ENCODE measurements at regions not wholly inside any gene's neighbourhood (a gene's known extent, or its start where the extent isn't known, plus 50 kb on each side); places are given as distances from the start of the nearest gene placed in this dataset.

- DNase-seq = no peak
These were observed 948.0 kb upstream of the EPHA7 start for GRCh38 chr6:94367316-94367715.

DNA sequence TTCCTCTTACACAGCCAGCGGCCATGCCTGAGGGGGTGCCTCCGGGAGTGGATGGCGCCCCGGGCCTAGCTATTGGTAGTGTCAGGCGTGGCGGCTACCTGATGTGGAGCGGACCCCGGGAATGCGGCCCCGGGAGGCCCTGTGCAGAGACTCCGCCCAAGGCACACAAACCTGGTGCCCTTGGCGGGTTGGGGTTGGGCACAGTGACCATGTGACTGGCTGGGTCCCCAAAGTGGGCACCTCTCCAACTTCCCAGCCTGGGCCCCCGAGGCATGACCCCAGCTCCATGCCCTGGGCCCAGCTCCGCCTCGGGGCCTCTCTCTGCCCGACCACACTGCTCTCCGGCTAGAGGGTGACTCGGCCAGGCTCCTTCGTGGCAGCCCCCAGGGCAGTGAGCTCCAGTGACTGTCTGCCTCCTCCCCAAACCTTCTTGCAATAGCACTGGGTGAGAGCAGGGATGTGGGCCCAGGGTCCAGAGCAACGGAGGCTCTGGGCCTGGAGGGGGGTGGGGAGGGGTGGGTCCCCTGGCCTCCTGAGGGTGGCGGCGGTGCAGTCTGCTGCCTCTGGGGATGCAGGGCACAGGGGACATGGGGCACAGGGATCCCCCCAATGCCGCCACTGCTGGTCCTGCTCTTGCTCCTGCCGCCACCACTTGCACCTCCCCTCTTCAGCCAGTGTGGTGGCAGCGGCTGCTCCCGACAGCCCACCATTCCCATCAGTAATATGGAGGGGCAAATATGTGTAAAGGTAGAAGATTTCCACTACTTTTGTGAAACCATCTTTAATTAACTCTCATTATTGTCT lies 942.9 kb upstream of the EPHA7 start:
- DNase-seq = no peak

- no peak for DNase-seq
These were observed 942.1 kb upstream of the EPHA7 start for GRCh38 chr6:94361304-94362060.

- no peak for DNase-seq
These were observed 938.1 kb upstream of the EPHA7 start for GRCh38 chr6:94357381-94357980.

DNA sequence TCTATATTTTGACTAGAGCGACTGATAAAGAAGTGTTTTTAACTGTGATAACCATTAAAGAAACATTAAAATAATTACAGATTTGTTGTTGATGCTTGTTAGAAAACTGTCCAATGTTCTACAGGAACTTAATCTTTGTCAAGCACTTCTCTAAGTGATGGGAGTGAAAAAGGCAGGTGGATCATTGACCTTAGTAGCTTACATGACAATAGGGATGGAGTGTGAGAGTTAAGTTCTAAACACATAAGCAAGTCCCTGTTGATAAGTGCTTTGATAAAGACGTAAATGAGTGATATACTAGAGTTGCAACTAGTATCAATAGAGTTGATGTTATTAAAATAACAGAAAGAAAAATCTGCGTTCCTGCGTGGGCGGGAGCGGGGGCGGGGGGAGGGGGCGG lies 931.5 kb upstream of the EPHA7 start:
- no peak for DNase-seq

DNA sequence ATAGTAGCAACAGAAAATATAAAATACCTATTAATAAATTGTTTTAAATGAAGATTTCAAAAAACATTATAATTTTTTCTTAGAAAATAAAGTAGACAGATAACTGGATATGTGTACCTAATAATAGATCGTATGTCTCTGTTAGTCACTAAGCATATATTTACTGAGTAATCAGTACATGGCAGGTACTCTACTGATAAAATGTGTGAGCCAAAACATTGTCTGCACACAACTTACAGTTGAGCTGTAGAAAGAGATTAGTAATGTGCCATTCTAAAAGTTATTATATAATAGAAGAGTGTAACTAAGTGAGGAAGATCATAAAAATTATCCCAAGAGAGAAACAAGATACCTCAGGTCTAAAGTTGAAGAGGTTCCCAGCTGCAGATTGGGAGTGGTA lies 929.9 kb upstream of the EPHA7 start:
- no peak for DNase-seq

- no peak for DNase-seq
These were observed 925.5 kb upstream of the EPHA7 start for GRCh38 chr6:94344866-94345265.

- DNase-seq = no peak
These were observed 921.8 kb upstream of the EPHA7 start for GRCh38 chr6:94341173-94341572.

GRCh38 chr6:94323853-94324252 lies 904.5 kb upstream of the EPHA7 start:
- no peak for DNase-seq

DNA sequence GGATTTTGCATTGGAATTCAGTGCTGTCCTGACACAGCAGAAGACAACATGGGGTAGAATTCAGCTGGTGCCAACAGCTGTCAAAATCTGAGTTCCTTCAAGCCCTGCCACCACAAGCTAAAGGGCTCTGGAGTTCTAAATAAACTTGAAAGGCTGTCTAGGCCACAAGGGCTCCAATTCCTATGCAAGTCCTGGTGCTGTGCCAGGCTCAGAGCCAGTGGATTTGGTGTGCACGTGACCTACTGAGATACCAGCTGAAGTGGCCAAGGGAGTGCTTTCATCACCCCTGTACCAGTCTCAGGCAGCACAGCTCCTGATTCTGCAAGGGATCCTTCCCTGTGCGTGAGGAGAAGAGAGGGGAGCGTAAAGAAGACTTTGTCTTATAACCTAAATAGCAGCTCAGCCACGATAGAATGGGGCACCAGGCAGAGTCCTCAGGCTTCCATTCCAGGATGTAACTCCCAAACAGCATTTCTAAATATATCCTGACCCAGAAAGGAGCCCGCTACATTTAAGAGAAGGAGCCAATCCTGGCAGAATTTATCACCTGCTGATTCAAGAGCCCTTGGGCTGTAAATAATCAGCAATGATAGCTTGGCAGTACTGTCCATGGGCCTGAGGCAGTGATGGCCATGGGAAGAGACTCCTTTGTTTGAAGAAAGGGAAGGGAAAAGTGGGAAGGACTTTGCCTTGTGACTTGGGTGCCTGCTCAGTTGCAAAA lies 881.2 kb upstream of the EPHA7 start:
- no peak for DNase-seq

GRCh38 chr6:94289131-94289530 lies 869.8 kb upstream of the EPHA7 start:
- DNase-seq = no peak

GRCh38 chr6:94278146-94278545 lies 858.8 kb upstream of the EPHA7 start:
- DNase-seq = no peak

DNA sequence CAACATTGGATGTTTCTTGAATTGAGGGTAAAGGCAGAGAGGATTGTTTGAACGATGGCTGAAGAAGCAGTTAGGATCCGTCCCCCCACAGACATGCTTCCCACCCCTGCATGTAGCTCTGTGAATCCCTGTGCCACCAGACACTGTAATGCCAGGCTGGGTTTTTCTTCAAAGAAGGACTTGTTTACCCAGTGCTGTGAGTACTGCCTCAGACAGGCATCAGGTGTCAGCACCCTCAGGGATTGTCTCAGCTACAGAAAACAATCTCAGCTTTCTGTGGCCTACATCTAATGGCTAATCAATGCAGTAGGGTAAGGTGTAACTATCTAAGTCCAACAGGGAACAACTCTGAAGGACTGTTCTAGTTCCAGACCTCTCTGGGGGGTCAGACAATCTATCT lies 853.0 kb upstream of the EPHA7 start:
- no peak for DNase-seq

DNA sequence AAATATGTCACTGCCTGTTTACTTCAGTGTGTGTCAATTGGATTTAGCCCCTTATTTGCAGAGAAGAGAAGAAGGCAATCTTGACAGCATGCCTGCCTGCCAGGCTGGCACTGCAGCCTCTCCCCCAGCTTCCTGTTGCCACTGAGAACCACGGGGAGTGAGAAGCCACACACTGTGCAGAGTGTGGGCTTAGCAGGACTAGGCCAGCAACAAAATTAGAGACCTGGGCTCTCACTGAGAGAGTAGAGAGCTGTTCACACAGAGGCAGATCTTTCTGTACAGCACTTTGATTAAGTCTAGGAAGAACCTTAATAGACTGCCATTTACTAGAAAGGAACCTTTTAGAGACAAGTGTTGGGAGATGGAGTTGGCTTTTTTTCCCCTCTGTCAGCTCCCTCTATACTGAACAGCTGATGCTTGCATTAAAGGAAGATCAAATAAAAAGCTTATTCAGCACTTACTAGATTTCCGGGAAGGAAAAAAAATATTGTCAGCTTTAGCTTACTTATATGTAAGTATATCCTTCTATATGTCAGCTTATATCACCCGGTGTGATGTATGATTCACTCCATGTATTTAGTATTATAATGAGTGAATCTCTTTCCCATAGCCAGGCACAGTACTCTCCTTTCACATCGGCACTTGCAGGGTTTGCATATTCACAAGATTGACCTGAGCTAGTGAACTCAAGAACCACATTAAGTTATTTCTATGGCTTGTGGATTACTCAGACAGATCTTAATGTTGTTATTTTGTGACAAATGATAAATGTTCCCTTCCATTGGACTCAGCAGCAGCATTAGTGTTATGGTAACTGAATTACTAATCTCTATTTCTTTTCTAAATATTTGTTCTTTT lies 851.0 kb upstream of the EPHA7 start:
- DNase-seq = no peak

GRCh38 chr6:94269256-94269655 lies 849.9 kb upstream of the EPHA7 start:
- DNase-seq = no peak

GRCh38 chr6:94260765-94261164 lies 841.4 kb upstream of the EPHA7 start:
- DNase-seq = no peak

GRCh38 chr6:94254689-94255088 lies 835.3 kb upstream of the EPHA7 start:
- DNase-seq = no peak

GRCh38 chr6:94251878-94252277 lies 832.5 kb upstream of the EPHA7 start:
- no peak for DNase-seq

GRCh38 chr6:94245395-94245794 lies 826.0 kb upstream of the EPHA7 start:
- no peak for DNase-seq

DNA sequence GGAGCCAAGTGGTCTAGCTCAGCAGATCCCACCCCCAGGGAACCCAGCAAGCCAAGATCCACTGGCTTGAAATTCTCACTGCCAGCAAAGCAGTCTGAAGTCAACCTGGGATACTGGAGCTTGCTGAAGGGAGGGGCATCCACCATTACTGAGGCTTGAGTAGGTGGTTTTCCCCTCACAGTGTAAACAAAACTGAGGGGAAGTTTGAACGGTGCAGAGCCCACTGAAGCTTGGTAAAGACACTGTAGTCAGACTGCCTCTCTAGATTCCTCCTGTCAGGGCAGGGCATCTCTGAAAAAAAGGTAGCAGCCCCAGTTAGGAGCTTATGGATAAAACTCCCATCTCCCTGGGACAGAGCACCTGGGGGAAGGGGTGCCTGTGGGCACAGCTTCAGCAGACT lies 819.5 kb upstream of the EPHA7 start:
- no peak for DNase-seq

DNA sequence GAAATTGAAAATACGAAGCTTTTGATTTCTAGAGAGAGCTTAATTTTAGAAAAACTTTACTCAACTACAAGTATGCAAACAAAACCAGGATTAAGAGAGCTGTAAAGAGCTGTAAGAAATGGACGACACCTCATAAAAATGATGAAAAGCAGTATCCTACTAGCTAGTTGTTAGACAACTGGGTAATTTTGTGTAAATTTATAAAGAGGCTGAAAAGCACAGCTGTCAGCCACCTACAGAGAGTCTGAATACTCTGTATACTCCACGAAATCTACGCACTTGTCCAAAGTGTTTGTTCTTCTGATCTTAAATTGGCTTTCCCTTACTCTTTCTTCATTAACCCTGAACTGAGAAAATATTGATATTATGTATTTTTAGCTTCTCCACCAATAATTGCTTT lies 808.4 kb upstream of the EPHA7 start:
- DNase-seq = no peak

GRCh38 chr6:94217836-94218235 lies 798.5 kb upstream of the EPHA7 start:
- no peak for DNase-seq

Data from T-helper 1 cell (primary cell).